ENCODE measurements at regions not wholly inside any gene's neighbourhood (a gene's known extent, or its start where the extent isn't known, plus 50 kb on each side); places are given as distances from the start of the nearest gene placed in this dataset.

- no peaks in the 10 kb centered on the region for H3K36me3 ChIP-seq (ENCODE audit: low read depth)
- DNase-seq (ENCODE audit: low spot score), result no peak
- TF ChIP-seq CTCF (IDR thresholded peaks at IDR 0.05; ENCODE audit: poor library complexity, severe bottlenecking), result no peak
These were observed 668.2 kb upstream of the PKDCC start for GRCh38 chr2:41379496-41380221.

GRCh38 chr2:41381701-41382100 lies 666.1 kb upstream of the PKDCC start:
- Histone ChIP-seq H3K27me3 (ENCODE audit: insufficient read depth, poor library complexity, severe bottlenecking) (peaks cover 5% of the 10 kb centered on the region), H3K9me3 (ENCODE audit: severe bottlenecking) (no peaks in the 10 kb centered on the region), H3K36me3 (ENCODE audit: low read depth) (no peaks in the 10 kb centered on the region), H3K4me1 (ENCODE audit: insufficient read depth, poor library complexity, severe bottlenecking) (no peaks in the 10 kb centered on the region), H3K27ac (ENCODE audit: poor library complexity, severe bottlenecking) (no peak overlapping the region), H3K4me3 (ENCODE audit: severe bottlenecking) (no peak overlapping the region)
- ATAC-seq (ENCODE audit: low read depth), result no peak
- DNase-seq (ENCODE audit: low spot score), result no peak
- no peak for TF ChIP-seq CTCF (IDR thresholded peaks at IDR 0.05; ENCODE audit: poor library complexity, severe bottlenecking)

More at GRCh38 chr2:41379496-41380221, 668.2 kb upstream of the PKDCC start:
- no peaks in the 10 kb centered on the region for H3K27me3 ChIP-seq (ENCODE audit: insufficient read depth, poor library complexity, severe bottlenecking)
- no peak for ATAC-seq (ENCODE audit: low read depth)
- H3K9me3 ChIP-seq (ENCODE audit: severe bottlenecking), result no peaks in the 10 kb centered on the region
- no peak overlapping the region for H3K4me3 ChIP-seq (ENCODE audit: severe bottlenecking)
- no peak overlapping the region for H3K27ac ChIP-seq (ENCODE audit: poor library complexity, severe bottlenecking)
- H3K4me1 ChIP-seq (ENCODE audit: insufficient read depth, poor library complexity, severe bottlenecking), result no peaks in the 10 kb centered on the region

- TF ChIP-seq CTCF (IDR thresholded peaks at IDR 0.05; ENCODE audit: poor library complexity, severe bottlenecking), result no peak
- Histone ChIP-seq H3K27ac (ENCODE audit: poor library complexity, severe bottlenecking) (no peak overlapping the region), H3K36me3 (ENCODE audit: low read depth) (no peaks in the 10 kb centered on the region), H3K9me3 (ENCODE audit: severe bottlenecking) (no peaks in the 10 kb centered on the region), H3K4me3 (ENCODE audit: severe bottlenecking) (no peak overlapping the region), H3K27me3 (ENCODE audit: insufficient read depth, poor library complexity, severe bottlenecking) (peaks cover 32% of the 10 kb centered on the region), H3K4me1 (ENCODE audit: insufficient read depth, poor library complexity, severe bottlenecking) (no peaks in the 10 kb centered on the region)
- DNase-seq (ENCODE audit: low spot score) (no peak), ATAC-seq (ENCODE audit: low read depth) (no peak)
These were observed 660.3 kb upstream of the PKDCC start for GRCh38 chr2:41387519-41387918.

- H3K9me3 ChIP-seq (ENCODE audit: severe bottlenecking), result no peaks in the 10 kb centered on the region
- no peak for TF ChIP-seq CTCF (IDR thresholded peaks at IDR 0.05; ENCODE audit: poor library complexity, severe bottlenecking)
- ATAC-seq (ENCODE audit: low read depth), result no peak
- H3K36me3 ChIP-seq (ENCODE audit: low read depth), result no peaks in the 10 kb centered on the region
- H3K27ac ChIP-seq (ENCODE audit: poor library complexity, severe bottlenecking), result no peak overlapping the region
- H3K4me3 ChIP-seq (ENCODE audit: severe bottlenecking), result no peak overlapping the region
- peaks cover 20% of the 10 kb centered on the region for H3K27me3 ChIP-seq (ENCODE audit: insufficient read depth, poor library complexity, severe bottlenecking)
- H3K4me1 ChIP-seq (ENCODE audit: insufficient read depth, poor library complexity, severe bottlenecking), result no peaks in the 10 kb centered on the region
- no peak for DNase-seq (ENCODE audit: low spot score)
These were observed 654.2 kb upstream of the PKDCC start for GRCh38 chr2:41393621-41394020.

- no peak for TF ChIP-seq CTCF (IDR thresholded peaks at IDR 0.05; ENCODE audit: poor library complexity, severe bottlenecking)
These were observed 653.3 kb upstream of the PKDCC start for GRCh38 chr2:41394541-41394940.

More at GRCh38 chr2:41394541-41394940, 653.3 kb upstream of the PKDCC start:
- Histone ChIP-seq H3K4me3 (ENCODE audit: severe bottlenecking) (no peak overlapping the region), H3K36me3 (ENCODE audit: low read depth) (no peaks in the 10 kb centered on the region), H3K27ac (ENCODE audit: poor library complexity, severe bottlenecking) (no peak overlapping the region), H3K27me3 (ENCODE audit: insufficient read depth, poor library complexity, severe bottlenecking) (peaks cover 20% of the 10 kb centered on the region), H3K9me3 (ENCODE audit: severe bottlenecking) (no peaks in the 10 kb centered on the region), H3K4me1 (ENCODE audit: insufficient read depth, poor library complexity, severe bottlenecking) (no peaks in the 10 kb centered on the region)
- DNase-seq (ENCODE audit: low spot score) (no peak), ATAC-seq (ENCODE audit: low read depth) (no peak)

All from RWPE2 (cell line).